ENCODE measurements at regions not wholly inside any gene's neighbourhood (a gene's known extent, or its start where the extent isn't known, plus 50 kb on each side); places are given as distances from the start of the nearest gene placed in this dataset.

GRCh38 chr9:89765211-89765946 lies 160.6 kb downstream of the GADD45G start:
- no peak for TF ChIP-seq EZH2 (IDR thresholded peaks at IDR 0.05; ENCODE audit: borderline replicate concordance, low read depth, low read length, poor library complexity, severe bottlenecking)
- no peak for TF ChIP-seq CTCF (conservative IDR thresholded peaks at IDR 0.05; ENCODE audit: low read depth, low read length)
